ENCODE measurements at regions not wholly inside any gene's neighbourhood (a gene's known extent, or its start where the extent isn't known, plus 50 kb on each side); places are given as distances from the start of the nearest gene placed in this dataset.

DNA sequence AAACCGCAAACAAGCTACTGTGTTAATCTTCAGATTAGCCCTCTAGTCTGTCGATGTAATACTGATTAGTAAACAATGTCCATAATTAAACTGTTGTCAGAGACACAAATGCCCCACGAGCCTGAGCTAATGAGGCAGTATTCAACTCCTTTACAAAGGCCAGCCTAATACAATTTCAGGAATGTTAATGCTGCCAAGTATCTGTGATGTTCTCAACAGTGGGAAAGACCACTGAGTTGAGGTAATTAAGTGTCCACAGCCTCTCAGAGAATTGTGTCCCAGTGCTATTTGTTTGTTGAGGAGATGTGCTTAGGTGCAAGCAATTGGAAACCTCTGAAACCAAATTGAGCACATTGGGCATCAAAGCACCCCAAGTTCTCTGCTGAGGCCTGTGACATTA is 139.4 kb upstream of the CDKN3 start:
- H3K4me3 ChIP-seq (ENCODE audit: extremely low read depth in 1 of 4, insufficient read depth in 2 of 4, low read depth in 3 of 4, low read length in 4 of 4), result no peak overlapping the region
- H3K4me2 ChIP-seq (ENCODE audit: insufficient read depth in 1 of 2, low read depth in 2 of 2, low read length in 2 of 2), result no peak overlapping the region
- no peak overlapping the region for H4K8ac ChIP-seq (ENCODE audit: extremely low read depth, insufficient read depth, low read length)
- no peaks in the 10 kb centered on the region for H3K36me3 ChIP-seq (ENCODE audit: control insufficient read depth in 2 of 4, insufficient read depth in 4 of 4, low read length in 3 of 4)
- H2BK20ac ChIP-seq (ENCODE audit: low read length), result no peak overlapping the region
- ChIA-PET POLR2A (ENCODE audit: partially characterized antibody) (no interaction called here), CTCF (ENCODE audit: partially characterized antibody) (interaction anchor here (0.9 kb wide), 1 partner anchor 33 kb away, joined by 3 read pairs; no protein-coding TSS in a partner anchor)
- H3K9ac ChIP-seq (replicated peaks in 1 of 4; ENCODE audit: extremely low read depth in 1 of 4, low read depth in 3 of 4, low read length in 3 of 4), result no peak overlapping the region
- no peak overlapping the region for H2AK5ac ChIP-seq (ENCODE audit: low read depth, low read length)
- H3K79me2 ChIP-seq (ENCODE audit: control insufficient read depth in 1 of 2, insufficient read depth in 2 of 2, low read length in 2 of 2), result no peaks in the 10 kb centered on the region
- H3K18ac ChIP-seq (ENCODE audit: extremely low read depth, low read length), result no peak overlapping the region
- no peaks in the 10 kb centered on the region for H3K9me3 ChIP-seq (ENCODE audit: insufficient read depth in 2 of 2, low read depth in 1 of 2, low read length in 1 of 2)
- no peak for FAIRE-seq
- H2BK12ac ChIP-seq (ENCODE audit: low read depth, low read length), result no peak overlapping the region
- no peaks in the 10 kb centered on the region for H4K20me1 ChIP-seq (replicated peaks in 1 of 2; ENCODE audit: control insufficient read depth in 1 of 2, insufficient read depth in 2 of 2, low read length in 2 of 2)
- H3K4ac ChIP-seq (replicated peaks; ENCODE audit: insufficient read length, low read depth, low read length), result no peak overlapping the region
- no peak overlapping the region for H3K56ac ChIP-seq (replicated peaks; ENCODE audit: insufficient read length, low read depth, low read length)
- H4K91ac ChIP-seq (replicated peaks; ENCODE audit: insufficient read length, low read length), result no peak overlapping the region
- H3K23ac ChIP-seq (ENCODE audit: insufficient read length), result no peak overlapping the region
- TF ChIP-seq NANOG (IDR thresholded peaks at IDR 0.05; ENCODE audit: insufficient read depth, low read depth, low read length, poor library complexity, severe bottlenecking), result peak; percentile 50
- no peak for TF ChIP-seq RAD21 (IDR thresholded peaks at IDR 0.05 in 1 of 2, conservative IDR thresholded peaks at IDR 0.05 in 1 of 2; ENCODE audit: low read depth in 2 of 2, low read length in 2 of 2)
- peak; percentile 64; the same call in 1 of the 2 replicates for TF ChIP-seq TEAD4 (IDR thresholded peaks at IDR 0.05; ENCODE audit: low read depth, low read length)
- peaks cover 0 to 10% (median 6%) of the 10 kb centered on the region in 4 experiments; a peak in 3 of 7 replicates for H3K4me1 ChIP-seq (replicated peaks in 1 of 4; ENCODE audit: control insufficient read depth in 3 of 4, insufficient read depth in 4 of 4, low read length in 3 of 4)
- no peak for DNase-seq (ENCODE audit: low read depth in 1 of 2, low spot score in 2 of 2)
- H3K14ac ChIP-seq (ENCODE audit: insufficient read length), result no peak overlapping the region
- no peaks in the 10 kb centered on the region for H3K27me3 ChIP-seq (replicated peaks in 1 of 4; ENCODE audit: control insufficient read depth in 3 of 4, extremely low read depth in 1 of 4, insufficient read depth in 3 of 4, low read length in 3 of 4)
- no peak overlapping the region for H2AFZ ChIP-seq (ENCODE audit: low read length)
- no peak overlapping the region for H2BK120ac ChIP-seq (replicated peaks; ENCODE audit: low read depth, low read length)
- no peak overlapping the region for H2BK15ac ChIP-seq (ENCODE audit: low read length)
- no peaks in the 10 kb centered on the region for H3K23me2 ChIP-seq (ENCODE audit: low read depth, low read length)
- WGBS, 2 experiments (ENCODE audit: extremely low coverage in 1 of 2, insufficient coverage in 1 of 2, insufficient read length in 1 of 2, insufficient replicate concordance in 2 of 2, low coverage in 1 of 2, low lambda C conversion rate in 2 of 2, missing lambda C conversion rate in 1 of 2), result 86% methylated on average over 3 of the region's 3 CpGs; no CpG with 5 or more reads in 1 of the 2 experiments
- H3K79me1 ChIP-seq (ENCODE audit: low read depth, low read length), result no peaks in the 10 kb centered on the region
- no peak overlapping the region for H4K5ac ChIP-seq (ENCODE audit: insufficient read length, low read depth, low read length)
- no peak overlapping the region for H2BK5ac ChIP-seq (ENCODE audit: low read depth, low read length)
- H3K27ac ChIP-seq (ENCODE audit: low read depth, low read length), result no peak overlapping the region
